SH-SY5Y (cell line): ENCODE measurements at regions not wholly inside any gene's neighbourhood (a gene's known extent, or its start where the extent isn't known, plus 50 kb on each side); places are given as distances from the start of the nearest gene placed in this dataset.

ENCODE experiments used
- GATA2 ChIP-seq: IDR thresholded peaks from 2 replicates; pipeline ENCODE4 v1.6.1; 2011; ENCODE audit warnings: mild to moderate bottlenecking, low read depth, low read length
- GATA3 ChIP-seq: IDR thresholded peaks from 2 replicates; pipeline ENCODE4 v1.6.1; 2011; ENCODE audit warnings: low read depth, mild to moderate bottlenecking, low read length, moderate library complexity

- TF ChIP-seq GATA2: no peak
- no peak for TF ChIP-seq GATA3
Measured at GRCh38 chr2:56960581-56960980, 776.8 kb downstream of the CCDC85A start.

- TF ChIP-seq GATA2 (no peak), GATA3 (no peak)
Measured at GRCh38 chr2:56962673-56963072, 778.9 kb downstream of the CCDC85A start.

GRCh38 chr2:56969513-56969912 is 785.7 kb downstream of the CCDC85A start:
- no peak for TF ChIP-seq GATA2
- TF ChIP-seq GATA3: no peak

- TF ChIP-seq GATA2 (no peak), GATA3 (no peak)
Measured at GRCh38 chr2:56971383-56971974, 787.7 kb downstream of the CCDC85A start.

- TF ChIP-seq GATA3 (no peak), GATA2 (no peak)
Measured at GRCh38 chr2:56981554-56981953, 797.8 kb downstream of the CCDC85A start.

GRCh38 chr2:56985609-56986008 is 801.8 kb downstream of the CCDC85A start:
- TF ChIP-seq GATA3: no peak
- TF ChIP-seq GATA2: no peak

GRCh38 chr2:57022496-57022895 is 838.7 kb downstream of the CCDC85A start:
- TF ChIP-seq GATA2 (no peak), GATA3 (no peak)

GRCh38 chr2:57044931-57045635 is 861.3 kb downstream of the CCDC85A start:
- TF ChIP-seq GATA2 (no peak), GATA3 (no peak)

GRCh38 chr2:57049273-57049672 is 865.5 kb downstream of the CCDC85A start:
- no peak for TF ChIP-seq GATA2
- no peak for TF ChIP-seq GATA3

GRCh38 chr2:57050007-57050406 is 866.2 kb downstream of the CCDC85A start:
- TF ChIP-seq GATA3 (no peak), GATA2 (no peak)

- TF ChIP-seq GATA3: no peak
- no peak for TF ChIP-seq GATA2
Measured at GRCh38 chr2:57075226-57075625, 891.4 kb downstream of the CCDC85A start.

GRCh38 chr2:57080035-57080434 is 896.2 kb downstream of the CCDC85A start:
- TF ChIP-seq GATA3 (no peak), GATA2 (no peak)

- TF ChIP-seq GATA3 (no peak), GATA2 (no peak)
Measured at GRCh38 chr2:57084697-57085281, 901.0 kb downstream of the CCDC85A start.

- TF ChIP-seq GATA3 (no peak), GATA2 (no peak)
Measured at GRCh38 chr2:57093020-57093419, 909.2 kb downstream of the CCDC85A start.

- TF ChIP-seq GATA3 (no peak), GATA2 (no peak)
Measured at GRCh38 chr2:57097855-57098254, 914.1 kb downstream of the CCDC85A start.

GRCh38 chr2:57100436-57100835 is 916.6 kb downstream of the CCDC85A start:
- no peak for TF ChIP-seq GATA3
- no peak for TF ChIP-seq GATA2

GRCh38 chr2:57105694-57106093 is 921.9 kb downstream of the CCDC85A start:
- TF ChIP-seq GATA3 (no peak), GATA2 (no peak)

GRCh38 chr2:57107353-57107752 is 923.6 kb downstream of the CCDC85A start:
- TF ChIP-seq GATA2: no peak
- TF ChIP-seq GATA3: no peak
